Activated CD8-positive, alpha-beta T cell treated with anti-CD3 and anti-CD28 coated beads for 36 hours (primary cell): ENCODE measurements at regions not wholly inside any gene's neighbourhood (a gene's known extent, or its start where the extent isn't known, plus 50 kb on each side); places are given as distances from the start of the nearest gene placed in this dataset.

Experiments
- ATAC-seq: fragments of 200-7000 bp; cut with Tn5 transposase; one replicate; pipeline ENCODE4 v1.10.0; 2021; ENCODE audit warnings: mild to moderate bottlenecking, moderate library complexity
- CTCF ChIA-PET: fragments of 350-600 bp; sonication (Branson Sonifier 250); formaldehyde crosslinking; loops from one replicate; lab custom pipeline; 2021; ENCODE audit warnings: antibody characterized with exemption; lab: Charles Lee
- POLR2A ChIA-PET: fragments of 350-600 bp; sonication (Branson Sonifier 250); formaldehyde crosslinking; loops from one replicate; lab custom pipeline; 2021; ENCODE audit warnings: antibody characterized with exemption; lab: Charles Lee
- DNase-seq: peaks from one replicate; pipeline ENCODE4 v3.0.0-alpha.2; 2020
- H3K27ac Mint-ChIP-seq: one replicate; pipeline ENCODE4 v1.8.0; 2021; ENCODE audit warnings: mild to moderate bottlenecking, mixed read lengths
- H3K27me3 Mint-ChIP-seq: one replicate; pipeline ENCODE4 v1.8.0; 2021; ENCODE audit warnings: mixed read lengths
- H3K36me3 Mint-ChIP-seq: one replicate; pipeline ENCODE4 v1.8.0; 2021; ENCODE audit warnings: low read depth, mixed read lengths
- H3K4me1 Mint-ChIP-seq: one replicate; pipeline ENCODE4 v1.8.0; 2021; ENCODE audit warnings: low read depth, mixed read lengths
- H3K4me3 Mint-ChIP-seq: one replicate; pipeline ENCODE4 v1.8.0; 2021; ENCODE audit warnings: mild to moderate bottlenecking, moderate library complexity, mixed read lengths
- H3K9me3 Mint-ChIP-seq: one replicate; pipeline ENCODE4 v1.8.0; 2021; ENCODE audit warnings: mixed read lengths
- intact Hi-C: fragments of 100-400 bp; cut with micrococcal nuclease; formaldehyde crosslinking; loops from one replicate; pipeline ENCODE4 v1.10.0; 2022
- TF ChIP-seq, protein P1 (sequence below): fragments of 200-600 bp; IDR thresholded peaks from one replicate; pipeline ENCODE4 v1.8.0; 2022; ENCODE audit warnings: antibody characterized with exemption, mild to moderate bottlenecking

DNA sequence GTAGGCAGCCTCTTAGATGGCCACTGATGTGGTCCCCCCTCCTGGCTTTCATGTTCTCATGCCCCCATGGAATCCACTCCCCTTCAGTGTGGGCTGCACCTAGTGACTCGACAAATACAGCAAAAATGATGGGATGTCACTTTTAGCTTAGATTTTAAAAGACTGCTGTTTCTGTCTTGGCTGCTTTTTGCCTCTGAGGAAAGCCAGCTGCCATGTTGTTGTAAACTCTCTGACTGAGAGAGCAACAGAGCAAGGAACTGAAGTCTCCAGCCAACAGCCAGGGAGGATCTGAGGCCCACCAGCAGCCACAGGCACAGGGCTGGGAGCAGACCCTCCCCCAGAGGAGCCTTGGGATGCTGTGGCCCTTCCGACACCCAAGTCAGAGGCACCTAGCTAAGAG is 60.6 kb upstream of the MARCHF10 start:
- DNase-seq (no peak), ATAC-seq (no peak)
- Mint-ChIP-seq H3K27ac (no peak overlapping the region), H3K9me3 (no peaks in the 10 kb centered on the region), H3K27me3 (peaks cover 10% of the 10 kb centered on the region), H3K4me3 (no peak overlapping the region), H3K36me3 (no peaks in the 10 kb centered on the region), H3K4me1 (no peaks in the 10 kb centered on the region)
- CTCF ChIA-PET = no interaction called here
- POLR2A ChIA-PET = no interaction called here
- intact Hi-C loops = no loop called here
- TF ChIP-seq, protein P1, sequence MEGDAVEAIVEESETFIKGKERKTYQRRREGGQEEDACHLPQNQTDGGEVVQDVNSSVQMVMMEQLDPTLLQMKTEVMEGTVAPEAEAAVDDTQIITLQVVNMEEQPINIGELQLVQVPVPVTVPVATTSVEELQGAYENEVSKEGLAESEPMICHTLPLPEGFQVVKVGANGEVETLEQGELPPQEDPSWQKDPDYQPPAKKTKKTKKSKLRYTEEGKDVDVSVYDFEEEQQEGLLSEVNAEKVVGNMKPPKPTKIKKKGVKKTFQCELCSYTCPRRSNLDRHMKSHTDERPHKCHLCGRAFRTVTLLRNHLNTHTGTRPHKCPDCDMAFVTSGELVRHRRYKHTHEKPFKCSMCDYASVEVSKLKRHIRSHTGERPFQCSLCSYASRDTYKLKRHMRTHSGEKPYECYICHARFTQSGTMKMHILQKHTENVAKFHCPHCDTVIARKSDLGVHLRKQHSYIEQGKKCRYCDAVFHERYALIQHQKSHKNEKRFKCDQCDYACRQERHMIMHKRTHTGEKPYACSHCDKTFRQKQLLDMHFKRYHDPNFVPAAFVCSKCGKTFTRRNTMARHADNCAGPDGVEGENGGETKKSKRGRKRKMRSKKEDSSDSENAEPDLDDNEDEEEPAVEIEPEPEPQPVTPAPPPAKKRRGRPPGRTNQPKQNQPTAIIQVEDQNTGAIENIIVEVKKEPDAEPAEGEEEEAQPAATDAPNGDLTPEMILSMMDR = no peak

DNA sequence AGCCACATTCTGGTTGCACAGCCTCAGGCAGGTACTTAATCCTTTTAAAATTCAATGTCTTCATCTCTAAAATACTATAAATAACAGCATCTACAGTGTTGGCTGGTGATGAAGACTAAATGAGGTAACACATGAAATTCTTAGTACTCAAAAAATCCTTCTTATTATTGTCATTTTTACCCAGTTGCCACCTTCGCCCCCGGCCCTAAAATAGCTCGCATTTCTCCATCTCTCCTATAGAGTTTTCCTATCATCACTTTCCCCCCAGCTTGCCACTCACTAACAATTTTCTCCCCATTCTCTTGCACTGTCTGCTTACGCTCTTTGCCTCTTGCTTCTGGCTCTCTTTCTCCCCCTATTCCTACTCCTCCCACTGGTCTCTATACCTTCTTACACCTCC is 59.9 kb upstream of the MARCHF10 start:
- ATAC-seq (no peak), DNase-seq (no peak)
- intact Hi-C loops = no loop called here
- Mint-ChIP-seq H3K9me3 (no peaks in the 10 kb centered on the region), H3K4me3 (no peak overlapping the region), H3K4me1 (no peaks in the 10 kb centered on the region), H3K27me3 (peaks cover 8% of the 10 kb centered on the region), H3K27ac (no peak overlapping the region), H3K36me3 (no peaks in the 10 kb centered on the region)
- ChIA-PET CTCF (interaction anchor here (1.4 kb wide), 1 partner anchor 9 kb away, joined by 4 read pairs; no protein-coding TSS in a partner anchor), POLR2A (no interaction called here)
- TF ChIP-seq, protein P1 = no peak

DNA sequence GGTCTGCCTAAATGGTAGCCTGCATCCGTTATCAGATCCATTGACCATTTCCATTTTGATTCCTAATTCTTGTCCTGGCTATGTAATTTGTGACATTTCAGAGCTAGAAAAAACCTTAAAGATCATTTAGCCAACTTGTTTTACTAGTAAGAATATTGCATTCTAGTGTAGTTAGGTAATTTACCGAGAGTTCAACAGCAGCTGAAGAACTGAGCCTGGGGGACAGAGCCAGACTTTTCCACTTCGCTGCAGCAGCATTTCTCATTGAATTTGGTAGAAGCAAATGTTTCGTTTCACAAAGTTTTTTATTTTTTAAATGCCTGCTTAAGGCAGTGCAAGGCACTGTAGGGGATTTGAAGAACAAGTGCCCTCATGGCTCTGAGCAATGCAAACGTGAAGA is 59.2 kb upstream of the MARCHF10 start:
- Mint-ChIP-seq H3K27ac (no peak overlapping the region), H3K4me3 (no peak overlapping the region), H3K9me3 (no peaks in the 10 kb centered on the region), H3K4me1 (no peaks in the 10 kb centered on the region), H3K27me3 (peaks cover 8% of the 10 kb centered on the region), H3K36me3 (no peaks in the 10 kb centered on the region)
- intact Hi-C loops = no loop called here
- TF ChIP-seq, protein P1 = no peak
- ATAC-seq = no peak
- DNase-seq = no peak
- ChIA-PET CTCF (interaction anchor here (1.4 kb wide), 1 partner anchor 10 kb away, joined by 4 read pairs; no protein-coding TSS in a partner anchor), POLR2A (interaction anchor here (0.6 kb wide), 1 partner anchor 274 kb away, joined by 3 read pairs; no protein-coding TSS in a partner anchor)

DNA sequence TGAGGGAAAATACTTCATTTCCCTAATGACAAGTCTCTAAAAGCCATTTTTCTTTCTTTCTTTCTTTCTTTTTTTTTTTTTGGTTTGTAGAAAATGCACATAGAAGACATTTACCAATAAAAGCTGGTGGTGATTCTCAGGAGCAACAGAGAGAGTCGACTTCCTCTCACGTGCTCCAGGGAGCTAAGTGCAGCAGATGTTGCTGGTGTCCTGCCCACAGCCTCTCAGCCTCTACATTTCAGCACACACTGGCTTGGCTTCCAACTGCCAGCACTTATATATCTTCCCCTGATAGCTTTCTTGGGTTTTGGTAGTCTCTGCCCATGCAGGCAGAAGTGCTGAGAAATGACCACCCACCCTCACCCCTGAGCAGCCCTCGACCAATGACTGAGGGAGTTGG is 58.4 kb upstream of the MARCHF10 start:
- Mint-ChIP-seq H3K36me3 (no peaks in the 10 kb centered on the region), H3K27me3 (peaks cover 11% of the 10 kb centered on the region), H3K9me3 (no peaks in the 10 kb centered on the region), H3K4me3 (no peak overlapping the region), H3K4me1 (no peaks in the 10 kb centered on the region), H3K27ac (no peak overlapping the region)
- TF ChIP-seq, protein P1 = no peak
- CTCF ChIA-PET = no interaction called here
- POLR2A ChIA-PET = no interaction called here
- ATAC-seq (no peak), DNase-seq (no peak)
- intact Hi-C loops = no loop called here

DNA sequence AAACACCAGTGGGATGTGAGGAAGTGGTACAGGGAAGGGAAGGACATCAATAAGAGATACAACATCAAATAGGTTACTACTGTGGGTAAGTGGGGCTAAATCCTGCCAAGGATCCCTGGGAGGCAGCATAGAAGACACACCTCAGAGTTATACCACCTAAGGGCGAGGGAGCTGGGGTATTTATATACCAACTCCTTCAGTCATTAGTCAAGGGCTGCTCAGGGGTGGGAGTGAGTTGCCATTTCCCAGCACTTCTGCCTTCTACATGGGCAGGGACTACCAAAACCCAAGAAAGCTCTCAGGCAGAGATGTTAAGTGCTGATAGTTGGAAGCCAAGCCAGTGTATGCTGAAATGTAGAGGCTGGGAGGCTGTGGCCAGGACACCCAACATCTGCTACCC is 57.5 kb upstream of the MARCHF10 start:
- no peak overlapping the region for H3K27ac Mint-ChIP-seq
- ChIA-PET CTCF (no interaction called here), POLR2A (interaction anchor here (0.5 kb wide), 1 partner anchor 45 kb away, joined by 4 read pairs; no protein-coding TSS in a partner anchor)
- ATAC-seq (no peak), DNase-seq (no peak)
- H3K4me1 Mint-ChIP-seq = no peaks in the 10 kb centered on the region
- intact Hi-C loops = no loop called here
- H3K27me3 Mint-ChIP-seq = peaks cover 11% of the 10 kb centered on the region
- no peaks in the 10 kb centered on the region for H3K36me3 Mint-ChIP-seq
- no peaks in the 10 kb centered on the region for H3K9me3 Mint-ChIP-seq
- no peak overlapping the region for H3K4me3 Mint-ChIP-seq
- TF ChIP-seq, protein P1 = no peak
